HepG2 (cell line): ENCODE measurements at regions not wholly inside any gene's neighbourhood (a gene's known extent, or its start where the extent isn't known, plus 50 kb on each side); places are given as distances from the start of the nearest gene placed in this dataset.
A peak's percentile ranks its signal among the peaks of the same experiment; 100 is the strongest.

Experiments used
- ETV6 ChIP-seq: sonication (generic); formaldehyde crosslinking; conservative IDR thresholded peaks from 2 replicates; pipeline ENCODE4 v1.4.0; 2020; ENCODE audit warnings: missing genetic modification reagents
- FIP1L1 ChIP-seq: fragments of 200-400 bp; formaldehyde crosslinking; IDR thresholded peaks from 2 replicates; pipeline ENCODE4 v1.6.1; 2018; ENCODE audit warnings: low read depth, mild to moderate bottlenecking, low read length, moderate library complexity, borderline replicate concordance; ENCODE audit not compliant: insufficient read depth
- FOXK2 ChIP-seq: fragments of 450-650 bp; IDR thresholded peaks from 2 replicates; pipeline ENCODE4 v1.6.1; 2016
- FOXP4 ChIP-seq: sonication (generic); formaldehyde crosslinking; IDR thresholded peaks from 2 replicates; pipeline ENCODE4 v1.4.0; 2020; ENCODE audit warnings: missing genetic modification reagents
- HDAC1 ChIP-seq: sonication (generic); formaldehyde crosslinking; IDR thresholded peaks from 2 replicates; pipeline ENCODE4 v1.5.1; 2020; ENCODE audit warnings: mild to moderate bottlenecking, missing genetic modification reagents
- HHEX ChIP-seq: IDR thresholded peaks from 2 replicates; pipeline ENCODE4 v1.6.1; 2016; ENCODE audit warnings: control low read depth
- HNRNPUL1 ChIP-seq: fragments of 200-400 bp; formaldehyde crosslinking; IDR thresholded peaks from 2 replicates; pipeline ENCODE4 v1.6.1; 2017; ENCODE audit warnings: low read depth, mild to moderate bottlenecking, low read length, moderate library complexity
- HOXA9 ChIP-seq: sonication (generic); formaldehyde crosslinking; IDR thresholded peaks from 2 replicates; pipeline ENCODE4 v1.8.1; 2022; ENCODE audit warnings: missing genetic modification reagents, mild to moderate bottlenecking, moderate library complexity, borderline replicate concordance
- MAFF ChIP-seq: IDR thresholded peaks from 2 replicates; pipeline ENCODE4 v1.6.1; 2011; ENCODE audit warnings: low read depth, low read length, improper control_type of control experiment
- MATR3 ChIP-seq: sonication (generic); formaldehyde crosslinking; IDR thresholded peaks from 2 replicates; pipeline ENCODE4 v1.4.0; 2020; ENCODE audit warnings: missing genetic modification reagents
- MLLT10 ChIP-seq: sonication (generic); formaldehyde crosslinking; IDR thresholded peaks from 2 replicates; pipeline ENCODE4 v1.4.0; 2020; ENCODE audit warnings: missing genetic modification reagents
- TCF7L2 ChIP-seq: IDR thresholded peaks from 2 replicates; pipeline ENCODE4 v1.6.1; 2011; ENCODE audit warnings: mild to moderate bottlenecking, low read depth, low read length, moderate library complexity
- ZNF280D ChIP-seq: sonication (generic); formaldehyde crosslinking; IDR thresholded peaks from 2 replicates; pipeline ENCODE4 v1.5.1; 2020; ENCODE audit warnings: mild to moderate bottlenecking, missing genetic modification reagents
- ZNF30 ChIP-seq: sonication (generic); formaldehyde crosslinking; IDR thresholded peaks from 2 replicates; pipeline ENCODE4 v1.5.0; 2020; ENCODE audit warnings: mild to moderate bottlenecking, missing genetic modification reagents
- ZNF879 ChIP-seq: sonication (generic); formaldehyde crosslinking; IDR thresholded peaks from 2 replicates; pipeline ENCODE4 v1.8.1; 2023; ENCODE audit warnings: missing genetic modification reagents
- TF ChIP-seq, protein P1 (sequence below), 2 experiments: sonication (generic) in 1 of 2; formaldehyde crosslinking in 1 of 2; IDR thresholded peaks; 2 replicates each; pipeline versions ENCODE4 v1.5.1 to v1.6.1; 2011 to 2020; ENCODE audit warnings: borderline replicate concordance in 1 of 2, low read depth in 1 of 2, low read length in 1 of 2, mild to moderate bottlenecking in 1 of 2, missing genetic modification reagents in 1 of 2, moderate library complexity in 1 of 2
- TF ChIP-seq, protein P2 (sequence below): sonication (generic); formaldehyde crosslinking; IDR thresholded peaks from 2 replicates; pipeline ENCODE4 v1.5.1; 2020; ENCODE audit warnings: mild to moderate bottlenecking, missing genetic modification reagents, moderate library complexity

DNA sequence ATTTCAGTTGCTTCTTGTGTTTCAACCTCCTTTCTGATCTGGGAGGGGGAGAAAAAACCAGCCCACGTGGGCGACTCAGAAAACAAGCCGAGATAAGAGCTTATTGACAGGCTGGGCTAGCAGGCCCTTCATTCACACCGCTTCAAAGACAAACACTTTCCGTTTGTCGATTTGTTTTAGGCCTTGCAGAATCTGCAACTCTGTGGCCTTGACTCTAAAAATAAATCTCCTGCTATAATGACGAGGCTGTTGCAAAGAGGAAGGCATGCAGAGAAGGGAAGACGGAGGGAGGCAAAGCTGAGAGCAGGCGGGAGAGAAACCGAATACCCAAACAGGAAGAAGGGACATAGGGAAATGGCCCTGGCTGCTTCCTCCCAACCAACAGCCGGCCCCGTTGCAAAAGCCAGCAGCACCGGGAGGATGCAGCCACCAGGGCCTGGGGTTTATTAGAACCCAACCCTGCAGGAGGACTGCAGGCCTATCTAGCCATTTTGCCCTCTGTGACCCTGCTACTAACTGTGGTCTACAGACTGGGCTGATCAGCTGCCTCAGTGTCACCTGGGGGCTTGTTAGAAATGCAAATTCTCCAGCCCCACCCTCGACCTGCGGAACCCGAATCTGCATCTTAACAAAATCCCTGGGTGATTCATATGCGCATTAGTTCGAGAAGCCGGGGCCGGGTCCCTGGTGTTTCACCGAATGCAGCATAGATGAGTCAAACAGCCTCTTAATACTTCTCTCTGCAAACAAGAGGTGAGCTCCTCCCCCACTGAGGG, 325.5 kb downstream of the BCOR start (continued):
- no peak for TF ChIP-seq ETV6 (CRISPR knock-in tag)
- no peak for TF ChIP-seq ZNF280D (CRISPR knock-in tag)
- no peak for TF ChIP-seq TCF7L2
- TF ChIP-seq ZNF879 (CRISPR knock-in tag) = no peak
- TF ChIP-seq, protein P1, sequence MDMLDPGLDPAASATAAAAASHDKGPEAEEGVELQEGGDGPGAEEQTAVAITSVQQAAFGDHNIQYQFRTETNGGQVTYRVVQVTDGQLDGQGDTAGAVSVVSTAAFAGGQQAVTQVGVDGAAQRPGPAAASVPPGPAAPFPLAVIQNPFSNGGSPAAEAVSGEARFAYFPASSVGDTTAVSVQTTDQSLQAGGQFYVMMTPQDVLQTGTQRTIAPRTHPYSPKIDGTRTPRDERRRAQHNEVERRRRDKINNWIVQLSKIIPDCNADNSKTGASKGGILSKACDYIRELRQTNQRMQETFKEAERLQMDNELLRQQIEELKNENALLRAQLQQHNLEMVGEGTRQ (IDR thresholded peaks at IDR 0.05; ENCODE audit: low read depth, low read length) = 0 out of 2 replicates have a peak, but pooled peaks have one; percentile 50
- TF ChIP-seq, protein P1 (CRISPR knock-in tag; IDR thresholded peaks at IDR 0.05; ENCODE audit: borderline replicate concordance) = peak; percentile 70; the same call in 1 of the 2 replicates
- TF ChIP-seq, protein P2, sequence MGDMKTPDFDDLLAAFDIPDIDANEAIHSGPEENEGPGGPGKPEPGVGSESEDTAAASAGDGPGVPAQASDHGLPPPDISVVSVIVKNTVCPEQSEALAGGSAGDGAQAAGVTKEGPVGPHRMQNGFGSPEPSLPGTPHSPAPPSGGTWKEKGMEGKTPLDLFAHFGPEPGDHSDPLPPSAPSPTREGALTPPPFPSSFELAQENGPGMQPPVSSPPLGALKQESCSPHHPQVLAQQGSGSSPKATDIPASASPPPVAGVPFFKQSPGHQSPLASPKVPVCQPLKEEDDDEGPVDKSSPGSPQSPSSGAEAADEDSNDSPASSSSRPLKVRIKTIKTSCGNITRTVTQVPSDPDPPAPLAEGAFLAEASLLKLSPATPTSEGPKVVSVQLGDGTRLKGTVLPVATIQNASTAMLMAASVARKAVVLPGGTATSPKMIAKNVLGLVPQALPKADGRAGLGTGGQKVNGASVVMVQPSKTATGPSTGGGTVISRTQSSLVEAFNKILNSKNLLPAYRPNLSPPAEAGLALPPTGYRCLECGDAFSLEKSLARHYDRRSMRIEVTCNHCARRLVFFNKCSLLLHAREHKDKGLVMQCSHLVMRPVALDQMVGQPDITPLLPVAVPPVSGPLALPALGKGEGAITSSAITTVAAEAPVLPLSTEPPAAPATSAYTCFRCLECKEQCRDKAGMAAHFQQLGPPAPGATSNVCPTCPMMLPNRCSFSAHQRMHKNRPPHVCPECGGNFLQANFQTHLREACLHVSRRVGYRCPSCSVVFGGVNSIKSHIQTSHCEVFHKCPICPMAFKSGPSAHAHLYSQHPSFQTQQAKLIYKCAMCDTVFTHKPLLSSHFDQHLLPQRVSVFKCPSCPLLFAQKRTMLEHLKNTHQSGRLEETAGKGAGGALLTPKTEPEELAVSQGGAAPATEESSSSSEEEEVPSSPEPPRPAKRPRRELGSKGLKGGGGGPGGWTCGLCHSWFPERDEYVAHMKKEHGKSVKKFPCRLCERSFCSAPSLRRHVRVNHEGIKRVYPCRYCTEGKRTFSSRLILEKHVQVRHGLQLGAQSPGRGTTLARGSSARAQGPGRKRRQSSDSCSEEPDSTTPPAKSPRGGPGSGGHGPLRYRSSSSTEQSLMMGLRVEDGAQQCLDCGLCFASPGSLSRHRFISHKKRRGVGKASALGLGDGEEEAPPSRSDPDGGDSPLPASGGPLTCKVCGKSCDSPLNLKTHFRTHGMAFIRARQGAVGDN (CRISPR knock-in tag) = peak; percentile 47
- TF ChIP-seq HHEX (CRISPR knock-in tag) = peak; percentile 89
- no peak for TF ChIP-seq MLLT10
- TF ChIP-seq HOXA9 = no peak
- TF ChIP-seq FOXK2 = no peak
- no peak for TF ChIP-seq ZNF30
- peak; percentile 42; the same call in 1 of the 2 replicates for TF ChIP-seq HDAC1 (CRISPR knock-in tag)
- peak; percentile 83 for TF ChIP-seq FOXP4
- TF ChIP-seq MAFF = no peak
- no peak for TF ChIP-seq HNRNPUL1
- no peak for TF ChIP-seq FIP1L1
- no peak for TF ChIP-seq MATR3 (CRISPR knock-in tag)
